HT-29 (cell line): ENCODE measurements at regions not wholly inside any gene's neighbourhood (a gene's known extent, or its start where the extent isn't known, plus 50 kb on each side); places are given as distances from the start of the nearest gene placed in this dataset.
A peak's percentile ranks its signal among the peaks of the same experiment; 100 is the strongest.

Experiments used
- DNase-seq: peaks from one replicate; pipeline ENCODE4 v3.0.0-alpha.2; 2015; ENCODE audit warnings: low spot score

DNA sequence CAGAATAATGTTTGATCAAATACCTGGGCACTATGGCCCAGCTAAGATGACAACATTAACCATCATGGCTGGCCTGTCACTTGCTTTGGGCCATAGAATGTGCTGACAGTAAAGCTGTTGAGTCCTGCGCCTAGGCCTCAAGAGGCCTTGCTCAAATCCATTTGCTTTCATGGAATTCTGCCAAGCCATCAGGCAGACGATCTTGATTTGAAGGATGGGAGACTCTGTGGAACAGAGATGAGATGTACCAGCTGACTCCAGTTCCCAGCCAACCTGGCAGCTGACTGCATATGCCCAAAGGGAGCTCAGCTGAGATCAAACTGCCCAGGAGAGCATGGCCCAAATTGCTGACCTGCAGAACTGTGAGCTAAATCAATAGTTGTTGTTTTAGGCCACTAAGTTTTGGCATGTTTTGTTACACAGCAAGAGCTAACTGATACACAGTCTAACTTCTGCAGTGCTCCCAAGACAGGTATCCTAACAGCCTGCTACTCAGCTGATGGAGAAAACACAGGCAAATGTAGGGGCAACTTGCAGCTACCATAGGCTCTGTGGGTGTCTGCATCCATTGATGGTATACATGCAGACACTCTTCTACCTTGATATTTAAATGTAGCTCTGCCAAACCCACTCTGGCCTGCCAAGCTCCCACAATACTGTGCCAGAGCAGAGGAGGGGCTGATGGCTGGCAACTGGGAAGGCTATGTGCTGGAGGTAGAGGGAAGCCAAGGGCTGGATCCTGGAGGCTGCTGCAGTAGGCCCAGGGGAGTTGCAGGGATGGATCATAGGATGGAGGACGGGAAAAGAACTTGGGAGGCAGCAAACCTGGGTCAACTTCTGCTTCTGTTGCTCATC, 55.2 kb upstream of the RNF24 start:
- no peak for DNase-seq

DNA sequence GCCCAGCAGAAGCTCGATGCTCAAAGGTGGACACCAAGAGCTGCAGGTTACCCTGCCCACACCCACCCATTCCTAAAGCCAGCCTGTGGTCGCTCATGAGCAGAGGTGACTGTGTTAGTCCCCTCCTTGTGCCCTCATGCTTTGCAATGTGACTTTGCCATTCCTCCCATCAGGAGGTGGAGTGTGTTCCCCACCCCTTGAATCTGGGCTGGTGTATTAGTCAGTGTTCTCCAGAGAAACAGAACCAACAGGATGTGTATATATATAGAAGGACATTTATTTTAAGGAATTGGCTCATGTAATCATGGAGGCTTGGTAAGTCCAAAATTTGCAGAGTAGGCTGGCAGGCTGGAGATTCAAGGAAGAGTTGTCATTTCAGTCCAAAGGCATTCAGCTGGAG, 54.4 kb upstream of the RNF24 start:
- DNase-seq, result no peak

GRCh38 chr20:4068708-4069107, 53.4 kb upstream of the RNF24 start:
- peak; percentile 60 for DNase-seq

DNA sequence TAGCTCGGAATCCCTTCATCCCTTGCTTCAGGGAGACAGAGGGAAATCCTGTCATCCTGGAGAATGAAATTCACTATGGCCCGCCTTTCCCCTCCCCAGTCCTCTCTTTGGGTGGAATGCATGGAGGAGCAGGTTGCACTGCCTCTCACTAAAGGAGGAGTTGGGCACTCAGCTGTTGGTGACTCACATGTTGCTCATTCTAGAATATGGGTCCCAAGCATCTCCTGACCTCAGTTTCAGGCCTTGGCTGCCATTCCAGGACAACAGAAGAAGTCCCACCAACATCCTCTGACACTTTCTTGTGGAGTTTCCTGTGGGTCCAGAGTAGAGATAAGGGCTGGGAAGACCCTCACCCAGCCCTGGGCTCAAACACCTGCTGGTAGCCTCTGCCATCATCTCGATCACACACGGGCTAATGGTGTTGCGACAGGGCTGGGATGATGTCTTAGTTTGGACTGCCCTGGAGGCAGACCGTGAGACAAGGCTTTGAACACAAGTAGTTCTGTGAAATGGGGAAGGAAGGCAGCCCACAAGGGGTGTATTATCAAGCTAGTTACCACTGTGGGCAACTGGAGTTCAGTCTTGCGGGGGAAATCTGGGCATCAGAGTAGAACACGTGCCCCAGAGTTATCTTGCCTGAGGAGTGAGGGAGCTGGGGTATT, 52.4 kb upstream of the RNF24 start:
- peak; percentile 51 for DNase-seq

DNA sequence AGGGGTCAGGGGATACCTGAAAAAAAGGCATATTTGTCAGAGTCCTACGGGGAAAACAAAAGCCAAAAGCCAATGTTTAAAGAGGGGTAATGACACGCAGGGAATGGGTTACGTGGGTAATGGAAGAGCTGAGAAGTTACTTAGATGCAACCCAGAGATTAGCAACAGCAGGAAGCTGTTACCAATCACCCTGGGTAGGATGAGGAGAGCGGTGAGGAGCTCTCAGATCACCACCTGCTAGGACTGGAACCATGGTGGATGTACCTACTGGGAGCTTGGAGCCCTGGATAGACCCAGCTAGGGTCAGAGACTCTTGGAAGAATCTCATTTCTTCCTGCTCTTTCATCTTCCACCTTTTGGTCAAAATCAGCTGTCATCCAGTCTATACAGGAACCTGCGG, 51.2 kb upstream of the RNF24 start:
- no peak for DNase-seq

DNA sequence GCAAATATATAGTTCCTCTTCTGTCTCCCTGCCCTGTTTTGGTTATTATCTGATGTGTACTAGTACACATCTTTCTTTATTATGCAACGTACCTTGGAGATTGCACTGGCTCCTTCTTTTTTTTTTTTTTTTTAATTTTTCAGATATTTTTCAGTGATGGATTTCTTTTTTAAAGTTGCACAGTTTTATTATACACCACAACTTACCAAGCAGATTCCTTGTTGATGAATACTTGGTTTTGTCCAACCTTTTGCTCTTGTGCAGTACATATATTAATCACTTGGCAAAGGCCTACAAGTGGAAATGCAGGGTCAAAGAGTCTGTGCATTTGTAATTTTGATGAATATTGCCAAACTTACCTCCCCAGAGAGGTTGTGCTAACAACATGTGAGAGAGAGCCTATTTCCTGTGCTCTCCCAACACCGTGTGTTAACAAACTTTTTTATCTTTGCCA, 50.1 kb upstream of the RNF24 start:
- DNase-seq, result no peak
